Large intestine (tissue), 3 donors: ENCODE measurements at regions not wholly inside any gene's neighbourhood (a gene's known extent, or its start where the extent isn't known, plus 50 kb on each side); places are given as distances from the start of the nearest gene placed in this dataset.

Experiments
- DNase-seq, 2 donors: peaks; one replicate each; pipeline versions ENCODE4 v3.0.0 to v3.0.0-alpha.2; 2013
- H3K27ac ChIP-seq: one replicate; pipeline ENCODE4 v1.5.1; 2013; ENCODE audit warnings: low read length
- H3K27me3 ChIP-seq: 2 replicates; pipeline ENCODE4 v1.6.1; 2013; ENCODE audit warnings: low read length; ENCODE audit not compliant: control insufficient read depth, insufficient read depth
- H3K36me3 ChIP-seq: 2 replicates; pipeline ENCODE4 v1.6.1; 2013; ENCODE audit warnings: low read length; ENCODE audit not compliant: control insufficient read depth, insufficient read depth
- H3K4me1 ChIP-seq: one replicate; pipeline ENCODE4 v1.6.1; 2013; ENCODE audit warnings: low read length; ENCODE audit not compliant: control insufficient read depth, insufficient read depth
- H3K4me3 ChIP-seq: one replicate; pipeline ENCODE4 v1.5.1; 2013; ENCODE audit warnings: low read length
- H3K9me3 ChIP-seq: one replicate; pipeline ENCODE4 v1.6.1; 2013; ENCODE audit warnings: mild to moderate bottlenecking, low read depth, low read length, moderate library complexity; ENCODE audit not compliant: control insufficient read depth
- WGBS: methylation state at CpG from one replicate; pipeline ENCODE4 v1.1.5; 2013; ENCODE audit warnings: low lambda C conversion rate; ENCODE audit not compliant: insufficient coverage; 5-methylcytosine and 5-hydroxymethylcytosine counted together

GRCh38 chr5:61245486-61245885 lies 83.2 kb upstream of the SMIM15 start:
- WGBS = no CpG with 5 or more reads among the region's 4 CpGs
- Histone ChIP-seq H3K27ac (no peak overlapping the region), H3K9me3 (no peaks in the 10 kb centered on the region)

GRCh38 chr5:61245936-61246335 lies 83.7 kb upstream of the SMIM15 start:
- Histone ChIP-seq H3K9me3 (no peaks in the 10 kb centered on the region), H3K4me3 (no peak overlapping the region), H3K36me3 (no peaks in the 10 kb centered on the region), H3K4me1 (no peaks in the 10 kb centered on the region), H3K27ac (no peak overlapping the region), H3K27me3 (no peaks in the 10 kb centered on the region)
- no CpG with 5 or more reads among the region's 9 CpGs for WGBS
- DNase-seq = peak in 1 of 2 donors; percentile 37

More at GRCh38 chr5:61245486-61245885, 83.2 kb upstream of the SMIM15 start:
- Histone ChIP-seq H3K27me3 (no peaks in the 10 kb centered on the region), H3K36me3 (no peaks in the 10 kb centered on the region), H3K4me3 (no peak overlapping the region), H3K4me1 (no peaks in the 10 kb centered on the region)
- no peak for DNase-seq

- no peak for DNase-seq
- Histone ChIP-seq H3K4me1 (no peaks in the 10 kb centered on the region), H3K4me3 (no peak overlapping the region), H3K9me3 (no peaks in the 10 kb centered on the region), H3K36me3 (no peaks in the 10 kb centered on the region), H3K27me3 (no peaks in the 10 kb centered on the region), H3K27ac (no peak overlapping the region)
- WGBS = 100% methylated on average over 1 of the region's 6 CpGs
These were observed 84.6 kb upstream of the SMIM15 start for GRCh38 chr5:61246768-61247307.

- no peaks in the 10 kb centered on the region for H3K27me3 ChIP-seq
- 90% methylated on average over 4 of the region's 11 CpGs for WGBS
These were observed 80.0 kb upstream of the ZSWIM6 start for GRCh38 chr5:61251874-61252642.

GRCh38 chr5:61252643-61252925 lies 79.5 kb upstream of the ZSWIM6 start:
- no peak for DNase-seq
- no peaks in the 10 kb centered on the region for H3K36me3 ChIP-seq
- H3K9me3 ChIP-seq = no peaks in the 10 kb centered on the region
- H3K27ac ChIP-seq = no peak overlapping the region
- no peaks in the 10 kb centered on the region for H3K27me3 ChIP-seq
- no peak overlapping the region for H3K4me3 ChIP-seq
- 82% methylated on average over 5 of the region's 7 CpGs for WGBS
- H3K4me1 ChIP-seq = peaks cover 3% of the 10 kb centered on the region

More at GRCh38 chr5:61251874-61252642, 80.0 kb upstream of the ZSWIM6 start:
- H3K9me3 ChIP-seq = no peaks in the 10 kb centered on the region
- no peaks in the 10 kb centered on the region for H3K36me3 ChIP-seq
- no peak for DNase-seq
- H3K4me3 ChIP-seq = no peak overlapping the region
- H3K4me1 ChIP-seq = peaks cover 3% of the 10 kb centered on the region
- H3K27ac ChIP-seq = no peak overlapping the region

GRCh38 chr5:61253547-61253946 lies 78.5 kb upstream of the ZSWIM6 start:
- no CpG with 5 or more reads among the region's 3 CpGs for WGBS

GRCh38 chr5:61254969-61255555 lies 77.0 kb upstream of the ZSWIM6 start:
- Histone ChIP-seq H3K4me1 (peaks cover 3% of the 10 kb centered on the region), H3K9me3 (no peaks in the 10 kb centered on the region), H3K36me3 (no peaks in the 10 kb centered on the region), H3K27ac (no peak overlapping the region), H3K4me3 (no peak overlapping the region), H3K27me3 (no peaks in the 10 kb centered on the region)
- DNase-seq = peak in 1 of 2 donors; percentile 58
- no CpG with 5 or more reads among the region's 3 CpGs for WGBS

More at GRCh38 chr5:61253547-61253946, 78.5 kb upstream of the ZSWIM6 start:
- H3K4me1 ChIP-seq = peaks cover 3% of the 10 kb centered on the region
- no peak overlapping the region for H3K4me3 ChIP-seq
- no peak overlapping the region for H3K27ac ChIP-seq
- H3K9me3 ChIP-seq = no peaks in the 10 kb centered on the region
- no peaks in the 10 kb centered on the region for H3K27me3 ChIP-seq
- DNase-seq = no peak
- no peaks in the 10 kb centered on the region for H3K36me3 ChIP-seq

- H3K9me3 ChIP-seq = no peaks in the 10 kb centered on the region
- DNase-seq = no peak
- no peaks in the 10 kb centered on the region for H3K27me3 ChIP-seq
- no peaks in the 10 kb centered on the region for H3K36me3 ChIP-seq
- no peak overlapping the region for H3K27ac ChIP-seq
- no peak overlapping the region for H3K4me3 ChIP-seq
- no CpG with 5 or more reads among the region's 1 CpG for WGBS
- H3K4me1 ChIP-seq = peaks cover 3% of the 10 kb centered on the region
These were observed 75.6 kb upstream of the ZSWIM6 start for GRCh38 chr5:61256474-61256873.

- Histone ChIP-seq H3K27ac (no peak overlapping the region), H3K9me3 (no peaks in the 10 kb centered on the region), H3K36me3 (no peaks in the 10 kb centered on the region), H3K4me3 (no peak overlapping the region), H3K4me1 (peaks cover 3% of the 10 kb centered on the region), H3K27me3 (no peaks in the 10 kb centered on the region)
- DNase-seq = no peak
- 100% methylated on average over 1 of the region's 3 CpGs for WGBS
These were observed 74.6 kb upstream of the ZSWIM6 start for GRCh38 chr5:61257421-61257820.

GRCh38 chr5:61261136-61261535 lies 70.9 kb upstream of the ZSWIM6 start:
- no peak for DNase-seq
- H3K36me3 ChIP-seq = no peaks in the 10 kb centered on the region
- H3K4me3 ChIP-seq = no peak overlapping the region
- no peaks in the 10 kb centered on the region for H3K27me3 ChIP-seq
- no peaks in the 10 kb centered on the region for H3K4me1 ChIP-seq
- H3K9me3 ChIP-seq = no peaks in the 10 kb centered on the region
- no peak overlapping the region for H3K27ac ChIP-seq

- Histone ChIP-seq H3K27me3 (no peaks in the 10 kb centered on the region), H3K9me3 (no peaks in the 10 kb centered on the region), H3K27ac (no peak overlapping the region), H3K4me3 (no peak overlapping the region), H3K4me1 (no peaks in the 10 kb centered on the region), H3K36me3 (no peaks in the 10 kb centered on the region)
- no CpG with 5 or more reads among the region's 5 CpGs for WGBS
- DNase-seq = no peak
These were observed 70.0 kb upstream of the ZSWIM6 start for GRCh38 chr5:61262080-61262479.
